ENCODE measurements at regions not wholly inside any gene's neighbourhood (a gene's known extent, or its start where the extent isn't known, plus 50 kb on each side); places are given as distances from the start of the nearest gene placed in this dataset.

DNA sequence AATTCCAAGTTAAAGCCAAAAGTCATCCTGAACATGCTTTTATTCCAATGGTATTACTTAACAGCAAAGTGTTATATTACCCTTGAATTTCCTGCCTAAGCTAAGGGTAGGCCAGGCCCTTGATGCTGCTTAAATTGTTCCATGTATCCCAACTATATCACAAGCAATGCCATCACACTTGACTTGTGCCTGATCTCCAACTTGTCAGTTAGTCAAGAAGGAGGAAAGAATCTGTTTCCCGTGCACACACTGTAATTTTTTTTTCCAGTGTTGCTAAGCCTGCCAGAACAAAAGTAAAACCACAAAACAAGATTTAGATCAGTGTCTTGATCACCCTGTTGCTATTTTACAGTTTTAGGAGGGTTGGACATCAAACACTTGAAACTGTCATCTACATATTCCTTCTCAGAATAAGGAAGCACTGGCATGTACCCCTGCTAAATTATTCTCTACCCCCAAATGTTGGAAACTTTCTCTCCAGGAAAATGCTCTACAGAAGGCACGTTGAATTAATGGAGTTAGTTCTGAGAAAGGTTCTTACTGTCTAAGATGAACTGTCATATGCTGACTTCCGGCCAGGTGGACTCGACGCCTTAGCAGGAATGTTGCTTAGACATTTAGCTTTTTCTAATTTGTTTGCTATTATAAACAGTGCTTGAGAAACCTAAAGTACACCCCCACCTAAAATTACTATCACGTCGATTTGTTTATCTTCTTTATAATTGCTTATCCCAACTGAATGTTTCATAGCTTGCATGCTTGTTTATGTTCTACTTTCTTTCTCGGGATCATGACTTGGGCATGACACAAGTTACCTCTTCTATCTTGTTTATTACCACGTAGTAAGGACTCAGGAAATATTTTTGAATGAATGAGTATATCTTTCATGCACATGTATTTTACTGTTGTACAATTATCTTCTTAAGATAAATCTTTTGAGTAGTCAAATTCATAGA lies 105.5 kb upstream of the ZNF438 start:
- no peak overlapping the region for H3K18ac ChIP-seq (ENCODE audit: low read length)
- no peak for DNase-seq

DNA sequence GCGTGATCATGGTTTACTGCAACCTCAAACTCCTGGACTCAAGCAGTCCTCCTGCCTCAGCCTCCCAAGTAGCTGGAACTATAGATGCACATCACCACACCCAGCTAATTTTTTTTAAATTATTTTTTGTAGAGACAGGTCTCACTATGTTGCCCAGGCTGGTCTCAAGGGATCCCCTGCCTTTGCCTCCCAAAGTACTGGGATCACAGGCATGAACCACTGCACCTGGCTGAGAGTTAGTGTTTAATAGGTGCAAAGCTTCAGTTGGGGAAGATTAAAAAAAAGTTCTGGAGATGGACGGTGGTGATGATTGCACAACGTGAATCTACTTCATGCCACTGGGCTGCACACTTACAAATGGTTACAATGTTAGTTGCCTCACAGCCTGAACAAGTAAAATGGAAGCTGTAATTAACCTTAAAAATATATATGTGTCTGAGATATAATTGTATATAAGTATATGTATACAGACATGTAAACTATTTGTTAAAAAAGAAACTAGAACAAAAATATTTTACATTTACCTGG lies 106.4 kb upstream of the ZNF438 start:
- Histone ChIP-seq H2AK5ac (ENCODE audit: low read length) (no peak overlapping the region), H3K9me3 (ENCODE audit: insufficient read depth, low read depth, low read length) (no peaks in the 10 kb centered on the region), H3K14ac (ENCODE audit: low read length) (no peak overlapping the region), H2AFZ (ENCODE audit: insufficient read depth, low read length, poor library complexity) (no peak overlapping the region), H3K9ac (ENCODE audit: low read length) (no peak overlapping the region), H4K91ac (ENCODE audit: low read depth, low read length) (no peak overlapping the region), H3K4me1 (ENCODE audit: control insufficient read depth in 1 of 2, insufficient read depth in 2 of 2, low read length in 2 of 2) (peaks cover 8 to 13% of the 10 kb centered on the region in 2 experiments), H3K79me2 (ENCODE audit: control insufficient read depth, insufficient read depth, low read length, poor library complexity) (no peaks in the 10 kb centered on the region), H4K8ac (ENCODE audit: low read depth, low read length) (no peak overlapping the region), H2BK5ac (ENCODE audit: low read depth, low read length, poor library complexity) (no peak overlapping the region), H3K4me3 (ENCODE audit: low read depth, low read length) (no peak overlapping the region), H2BK12ac (ENCODE audit: low read length) (no peak overlapping the region), H4K12ac (ENCODE audit: low read depth, low read length) (no peak overlapping the region), H3K27ac (ENCODE audit: low read depth, low read length) (no peak overlapping the region), H3K23ac (ENCODE audit: low read length) (no peak overlapping the region), H3K79me1 (ENCODE audit: low read length) (peaks cover 10% of the 10 kb centered on the region), H3K4me2 (ENCODE audit: low read length) (no peak overlapping the region), H3K36me3 (ENCODE audit: control insufficient read depth in 1 of 2, insufficient read depth in 2 of 2, low read length in 2 of 2) (no peaks in the 10 kb centered on the region), H2BK120ac (ENCODE audit: insufficient read depth, low read length, poor library complexity) (no peak overlapping the region), H3K18ac (ENCODE audit: low read length) (no peak overlapping the region), H3K4ac (ENCODE audit: low read depth, low read length) (no peak overlapping the region), H3K27me3 (ENCODE audit: insufficient read depth, low read length) (no peaks in the 10 kb centered on the region)
- no CpG with 5 or more reads among the region's 3 CpGs for WGBS (ENCODE audit: extremely low coverage, insufficient coverage, insufficient read length)
- no peak for DNase-seq

More for the DNA sequence above, 105.5 kb upstream of the ZNF438 start:
- Histone ChIP-seq H3K4ac (ENCODE audit: low read depth, low read length) (no peak overlapping the region), H2BK120ac (ENCODE audit: insufficient read depth, low read length, poor library complexity) (no peak overlapping the region), H2AK5ac (ENCODE audit: low read length) (no peak overlapping the region), H3K23ac (ENCODE audit: low read length) (no peak overlapping the region), H3K27ac (ENCODE audit: low read depth, low read length) (no peak overlapping the region), H3K4me3 (ENCODE audit: low read depth, low read length) (no peak overlapping the region), H3K79me1 (ENCODE audit: low read length) (peaks cover 10% of the 10 kb centered on the region), H3K79me2 (ENCODE audit: control insufficient read depth, insufficient read depth, low read length, poor library complexity) (no peaks in the 10 kb centered on the region), H2BK12ac (ENCODE audit: low read length) (no peak overlapping the region), H3K9me3 (ENCODE audit: insufficient read depth, low read depth, low read length) (no peaks in the 10 kb centered on the region), H4K8ac (ENCODE audit: low read depth, low read length) (no peak overlapping the region), H4K12ac (ENCODE audit: low read depth, low read length) (no peak overlapping the region), H3K27me3 (ENCODE audit: insufficient read depth, low read length) (no peaks in the 10 kb centered on the region), H3K9ac (ENCODE audit: low read length) (no peak overlapping the region), H4K91ac (ENCODE audit: low read depth, low read length) (no peak overlapping the region), H3K14ac (ENCODE audit: low read length) (no peak overlapping the region), H2AFZ (ENCODE audit: insufficient read depth, low read length, poor library complexity) (no peak overlapping the region), H2BK5ac (ENCODE audit: low read depth, low read length, poor library complexity) (no peak overlapping the region), H3K4me1 (ENCODE audit: control insufficient read depth in 1 of 2, insufficient read depth in 2 of 2, low read length in 2 of 2) (peaks cover 8 to 13% of the 10 kb centered on the region in 2 experiments), H3K36me3 (ENCODE audit: control insufficient read depth in 1 of 2, insufficient read depth in 2 of 2, low read length in 2 of 2) (no peaks in the 10 kb centered on the region), H3K4me2 (ENCODE audit: low read length) (no peak overlapping the region)
- WGBS (ENCODE audit: extremely low coverage, insufficient coverage, insufficient read length), result no CpG with 5 or more reads among the region's 9 CpGs

DNA sequence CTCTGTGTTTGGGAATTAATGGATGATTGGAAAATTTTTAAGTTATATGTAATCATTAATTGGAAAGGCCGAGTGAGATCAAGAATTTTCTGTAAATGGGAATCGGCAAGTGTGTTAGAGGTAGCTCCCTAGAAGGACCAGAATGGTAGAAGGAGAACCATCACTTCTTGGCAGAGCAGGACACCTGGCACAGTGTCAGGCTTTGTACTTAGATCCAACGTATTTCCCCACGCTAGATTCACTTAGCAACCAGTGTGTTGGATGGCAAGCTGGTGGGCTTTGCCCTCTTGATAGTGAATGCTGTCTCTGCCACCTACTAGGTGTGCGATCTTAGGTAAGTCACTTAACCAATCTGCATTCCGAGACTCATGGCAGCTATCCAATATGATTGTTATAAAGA lies 107.8 kb upstream of the ZNF438 start:
- Histone ChIP-seq H2AK5ac (ENCODE audit: low read length) (no peak overlapping the region), H3K14ac (ENCODE audit: low read length) (no peak overlapping the region), H2BK120ac (ENCODE audit: insufficient read depth, low read length, poor library complexity) (no peak overlapping the region), H3K9ac (ENCODE audit: low read length) (no peak overlapping the region), H4K8ac (ENCODE audit: low read depth, low read length) (no peak overlapping the region), H3K27me3 (ENCODE audit: insufficient read depth, low read length) (no peaks in the 10 kb centered on the region), H2BK5ac (ENCODE audit: low read depth, low read length, poor library complexity) (no peak overlapping the region), H2AFZ (ENCODE audit: insufficient read depth, low read length, poor library complexity) (no peak overlapping the region), H3K4me1 (ENCODE audit: control insufficient read depth in 1 of 2, insufficient read depth in 2 of 2, low read length in 2 of 2) (peaks cover under 1 to 3% of the 10 kb centered on the region in 2 experiments), H4K91ac (ENCODE audit: low read depth, low read length) (no peak overlapping the region), H3K27ac (ENCODE audit: low read depth, low read length) (no peak overlapping the region), H3K4me2 (ENCODE audit: low read length) (no peak overlapping the region), H3K23ac (ENCODE audit: low read length) (no peak overlapping the region), H3K18ac (ENCODE audit: low read length) (no peak overlapping the region), H3K4ac (ENCODE audit: low read depth, low read length) (no peak overlapping the region), H3K79me2 (ENCODE audit: control insufficient read depth, insufficient read depth, low read length, poor library complexity) (no peaks in the 10 kb centered on the region), H4K12ac (ENCODE audit: low read depth, low read length) (no peak overlapping the region), H3K36me3 (ENCODE audit: control insufficient read depth in 1 of 2, insufficient read depth in 2 of 2, low read length in 2 of 2) (no peaks in the 10 kb centered on the region), H2BK12ac (ENCODE audit: low read length) (no peak overlapping the region), H3K79me1 (ENCODE audit: low read length) (no peaks in the 10 kb centered on the region), H3K4me3 (ENCODE audit: low read depth, low read length) (no peak overlapping the region), H3K9me3 (ENCODE audit: insufficient read depth, low read depth, low read length) (peaks cover 1% of the 10 kb centered on the region)
- WGBS (ENCODE audit: extremely low coverage, insufficient coverage, insufficient read length), result 100% methylated on average over 1 of the region's 6 CpGs
- DNase-seq, result no peak

DNA sequence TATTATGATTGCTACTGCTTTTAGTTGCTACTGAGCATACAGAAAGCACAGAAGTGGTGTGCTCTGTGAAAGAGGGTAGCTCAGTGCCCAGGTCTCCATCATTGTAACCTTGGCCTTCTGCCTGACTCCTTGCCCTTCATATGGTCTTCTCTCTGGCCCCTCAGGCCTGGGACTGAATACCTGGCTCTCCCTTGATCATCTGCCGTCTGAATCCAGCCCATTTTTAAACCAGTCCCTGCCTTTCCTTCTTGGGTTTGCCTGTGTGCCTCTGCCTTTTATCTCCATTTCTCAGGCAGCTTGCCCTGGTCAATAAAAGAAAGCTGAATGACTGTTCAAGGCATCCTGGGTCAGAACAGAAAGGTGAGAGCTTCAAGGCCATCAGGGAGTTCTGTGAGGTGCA lies 109.1 kb upstream of the ZNF438 start:
- Histone ChIP-seq H2BK12ac (ENCODE audit: low read length) (no peak overlapping the region), H3K23ac (ENCODE audit: low read length) (no peak overlapping the region), H3K27me3 (ENCODE audit: insufficient read depth, low read length) (no peaks in the 10 kb centered on the region), H2BK120ac (ENCODE audit: insufficient read depth, low read length, poor library complexity) (peak overlapping the region; percentile 6), H3K9me3 (ENCODE audit: insufficient read depth, low read depth, low read length) (peaks cover 1% of the 10 kb centered on the region), H4K8ac (ENCODE audit: low read depth, low read length) (no peak overlapping the region), H3K4me3 (ENCODE audit: low read depth, low read length) (no peak overlapping the region), H3K27ac (ENCODE audit: low read depth, low read length) (no peak overlapping the region), H3K79me1 (ENCODE audit: low read length) (no peaks in the 10 kb centered on the region), H4K12ac (ENCODE audit: low read depth, low read length) (no peak overlapping the region), H3K79me2 (ENCODE audit: control insufficient read depth, insufficient read depth, low read length, poor library complexity) (no peaks in the 10 kb centered on the region), H2AFZ (ENCODE audit: insufficient read depth, low read length, poor library complexity) (no peak overlapping the region), H3K4me1 (ENCODE audit: control insufficient read depth in 1 of 2, insufficient read depth in 2 of 2, low read length in 2 of 2) (peaks cover 2% of the 10 kb centered on the region in 2 experiments), H2BK5ac (ENCODE audit: low read depth, low read length, poor library complexity) (peak overlapping the region; percentile 27), H3K36me3 (ENCODE audit: control insufficient read depth in 1 of 2, insufficient read depth in 2 of 2, low read length in 2 of 2) (no peaks in the 10 kb centered on the region), H3K14ac (ENCODE audit: low read length) (no peak overlapping the region), H2AK5ac (ENCODE audit: low read length) (no peak overlapping the region), H3K9ac (ENCODE audit: low read length) (no peak overlapping the region), H3K4me2 (ENCODE audit: low read length) (no peak overlapping the region), H3K4ac (ENCODE audit: low read depth, low read length) (no peak overlapping the region), H3K18ac (ENCODE audit: low read length) (no peak overlapping the region), H4K91ac (ENCODE audit: low read depth, low read length) (no peak overlapping the region)
- no CpG with 5 or more reads among the region's 1 CpG for WGBS (ENCODE audit: extremely low coverage, insufficient coverage, insufficient read length)
- no peak for DNase-seq
